AG08395 (cell line): ENCODE measurements at regions not wholly inside any gene's neighbourhood (a gene's known extent, or its start where the extent isn't known, plus 50 kb on each side); places are given as distances from the start of the nearest gene placed in this dataset.
"Not testable (repeated sequence)": the region's sequence is repeated elsewhere in the genome, so short reads cannot be mapped to it uniquely, and the experiment has no call there.

Experiments
- DNase-seq: peaks from one replicate; pipeline ENCODE4 v3.0.0; 2012; ENCODE audit warnings: mixed read lengths, low spot score

GRCh38 chr7:41578700-41579099 lies 124.2 kb downstream of the INHBA start:
- DNase-seq: no peak

GRCh38 chr7:41576166-41576565 lies 126.7 kb downstream of the INHBA start:
- DNase-seq: no peak

DNA sequence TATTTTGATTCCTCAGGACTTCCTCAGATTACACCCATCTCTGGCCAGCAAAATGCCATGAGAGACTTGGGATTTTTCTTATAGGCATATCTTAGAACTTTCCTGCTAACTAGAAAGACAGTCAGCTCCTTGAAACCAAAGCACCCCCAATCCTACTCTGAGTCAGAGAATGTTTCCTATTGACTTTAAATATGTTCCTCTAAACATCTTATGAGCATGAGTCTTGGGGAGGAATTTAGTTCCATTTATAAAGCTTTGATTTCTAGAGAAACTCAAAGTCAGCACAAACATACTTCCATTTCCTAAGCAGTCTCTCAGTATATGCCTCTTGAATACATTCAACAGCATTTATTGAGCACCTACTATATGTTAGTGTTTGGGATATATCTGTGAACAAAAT lies 128.5 kb downstream of the INHBA start:
- peak; percentile 55 for DNase-seq

DNA sequence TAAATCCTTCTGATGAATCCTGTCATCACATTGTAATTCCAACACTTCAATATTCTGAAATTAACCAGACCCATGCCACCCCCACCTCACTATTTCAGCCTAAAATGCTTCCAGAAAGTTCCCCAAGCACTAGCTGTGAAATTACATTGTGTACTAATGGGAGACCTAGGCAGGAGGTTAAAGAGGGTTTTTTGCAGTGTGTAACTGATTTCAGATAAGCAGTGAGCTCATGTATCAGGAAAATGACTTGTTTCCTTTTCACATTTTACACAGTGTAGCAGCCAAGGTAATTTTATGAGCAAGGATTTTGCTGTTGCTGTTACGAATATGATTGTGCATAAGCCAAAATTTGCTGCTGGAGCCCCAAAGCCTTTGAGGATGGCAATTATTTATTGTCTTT lies 129.0 kb downstream of the INHBA start:
- DNase-seq: no peak

- no peak for DNase-seq
These were observed 129.4 kb downstream of the INHBA start for GRCh38 chr7:41573443-41573842.

GRCh38 chr7:41573015-41573414 lies 129.9 kb downstream of the INHBA start:
- no peak for DNase-seq

GRCh38 chr7:41571573-41571972 lies 131.3 kb downstream of the INHBA start:
- DNase-seq: no peak

GRCh38 chr7:41570766-41571165 lies 132.1 kb downstream of the INHBA start:
- DNase-seq: no peak

- no peak for DNase-seq
These were observed 134.8 kb downstream of the INHBA start for GRCh38 chr7:41568135-41568534.

DNA sequence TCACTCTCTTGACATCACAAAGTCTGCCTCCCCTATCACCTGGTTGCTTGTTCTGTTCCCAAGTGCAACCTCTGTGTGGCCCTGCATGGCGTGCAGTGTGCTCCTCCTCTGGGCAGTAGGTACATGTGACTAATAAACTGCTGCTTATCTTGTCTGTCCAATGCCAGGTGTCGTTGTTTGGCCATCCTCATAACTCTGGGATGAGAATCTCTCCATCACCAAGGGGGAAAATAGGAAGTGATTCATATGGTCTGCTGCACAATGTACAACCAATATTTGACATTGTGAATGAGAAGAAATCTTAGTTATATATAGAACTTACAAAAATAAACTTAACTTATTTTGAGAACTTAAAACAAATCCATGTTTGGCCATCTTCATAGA lies 135.2 kb downstream of the INHBA start:
- no peak for DNase-seq

DNA sequence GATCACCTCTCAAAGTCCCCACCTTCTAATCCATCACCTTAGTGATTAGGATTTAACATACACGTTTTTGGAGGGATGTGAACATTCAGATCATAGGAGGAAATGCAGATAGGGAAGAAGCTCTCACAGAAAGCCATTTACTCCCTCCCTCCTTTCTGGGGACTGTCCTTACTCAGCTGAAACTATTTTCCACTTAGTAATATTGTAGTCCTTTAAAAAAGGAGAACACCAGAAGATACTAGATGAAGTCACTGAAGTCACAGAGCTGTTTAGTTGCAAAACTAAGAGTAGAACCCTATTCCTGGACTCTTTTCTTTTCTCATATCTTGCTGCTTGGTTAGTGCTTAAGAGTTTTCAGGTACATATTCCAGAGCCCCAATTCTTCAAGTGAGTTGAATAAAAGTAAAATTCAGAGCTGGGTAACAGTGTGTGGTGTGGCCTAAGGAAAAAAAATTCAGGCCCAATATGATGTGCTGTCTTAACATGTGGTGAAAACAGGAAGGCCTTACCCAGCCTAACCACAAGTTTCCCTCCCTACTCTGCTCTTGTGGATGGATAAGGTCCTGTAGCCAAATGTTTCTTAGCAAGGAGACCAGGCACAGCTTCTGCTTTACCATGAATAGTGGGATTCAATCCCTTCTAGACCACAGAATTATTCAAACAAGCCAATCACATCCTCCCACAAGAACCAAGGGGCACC lies 135.7 kb downstream of the INHBA start:
- no peak for DNase-seq

GRCh38 chr7:41566581-41566980 lies 136.3 kb downstream of the INHBA start:
- no peak for DNase-seq

GRCh38 chr7:41565655-41566054 lies 137.2 kb downstream of the INHBA start:
- DNase-seq: no peak

GRCh38 chr7:41559426-41559825 lies 143.5 kb downstream of the INHBA start:
- no peak for DNase-seq

GRCh38 chr7:41554481-41554880 lies 148.4 kb downstream of the INHBA start:
- DNase-seq: no peak

GRCh38 chr7:41550046-41550445 lies 152.8 kb downstream of the INHBA start:
- DNase-seq: not testable (repeated sequence)

DNA sequence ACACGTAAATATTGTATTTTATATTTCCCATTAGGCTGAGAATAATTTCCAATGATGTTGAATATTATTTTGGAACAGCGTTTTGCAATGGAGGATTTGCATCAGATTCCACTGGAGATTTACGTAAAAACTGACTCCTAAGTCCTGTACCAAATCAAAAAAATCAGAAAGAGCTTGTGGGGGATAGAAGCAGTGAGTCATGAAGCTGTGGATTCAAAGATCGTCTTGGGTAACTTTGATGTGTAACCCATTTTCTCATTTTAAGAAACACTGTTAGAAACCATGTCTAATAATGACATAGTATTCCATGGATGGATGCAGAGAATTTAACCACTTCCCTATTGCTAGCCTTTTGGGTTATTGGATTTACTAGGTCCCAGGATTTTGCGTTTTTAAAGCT lies 158.6 kb downstream of the INHBA start:
- DNase-seq: no peak

GRCh38 chr7:41540601-41541000 lies 162.3 kb downstream of the INHBA start:
- DNase-seq: no peak

- no peak for DNase-seq
These were observed 163.8 kb downstream of the INHBA start for GRCh38 chr7:41538810-41539724.

- DNase-seq: no peak
These were observed 165.8 kb downstream of the INHBA start for GRCh38 chr7:41536873-41537665.

DNA sequence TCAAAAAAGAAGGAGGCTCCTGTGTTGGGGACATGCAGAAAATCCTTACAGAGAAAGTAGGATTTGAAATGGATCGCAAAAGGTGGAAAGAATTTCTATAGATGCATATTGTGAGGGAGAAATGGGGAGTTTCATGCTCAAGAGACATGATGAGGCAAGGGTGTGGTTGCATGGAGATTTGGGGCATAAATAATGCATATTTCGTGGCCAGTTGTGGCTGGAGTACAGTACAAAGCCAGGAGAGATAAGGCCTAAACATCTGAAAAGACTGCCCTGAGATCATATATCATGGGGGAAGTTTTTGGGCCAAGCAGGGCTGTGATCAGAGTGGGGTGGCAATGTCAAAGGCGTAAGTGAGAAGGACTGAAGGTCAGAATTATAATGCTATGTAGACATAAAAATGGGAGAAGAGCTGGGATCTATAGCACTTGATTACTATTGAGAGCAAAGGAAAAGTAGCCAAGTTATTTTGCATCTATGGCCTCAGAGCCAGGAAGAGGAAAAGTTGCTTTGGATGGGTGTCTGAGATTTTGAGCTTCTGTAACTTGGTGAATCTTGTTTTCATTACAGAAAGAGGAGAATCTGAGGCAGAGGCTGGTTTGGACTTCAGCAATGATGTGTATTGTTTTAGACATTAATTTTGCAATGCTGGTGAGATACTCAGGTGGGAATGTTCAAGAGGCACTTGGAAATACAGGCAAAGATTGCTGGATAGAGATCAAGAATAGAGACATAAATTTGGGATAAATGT lies 166.6 kb downstream of the INHBA start:
- no peak for DNase-seq

DNA sequence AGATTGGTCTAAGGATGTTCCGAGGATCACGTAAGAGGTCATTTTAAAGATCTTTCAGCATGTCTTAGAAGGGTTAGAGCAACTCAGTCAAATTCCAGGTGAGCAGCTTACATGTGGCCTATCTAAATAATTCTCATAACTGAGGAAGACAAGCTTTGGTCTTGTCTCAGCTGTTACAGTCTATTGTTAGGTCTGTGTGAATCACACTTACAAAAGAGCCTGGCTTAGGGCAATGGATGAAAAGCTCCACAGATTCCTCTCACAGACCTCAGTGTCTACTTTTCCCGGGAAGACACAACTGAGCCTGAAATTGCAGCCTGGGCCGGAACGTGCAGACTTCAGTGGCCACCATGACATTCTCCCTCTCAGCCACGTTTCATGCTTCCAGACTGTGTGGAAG lies 173.1 kb downstream of the INHBA start:
- DNase-seq: no peak
